ENCODE measurements at regions not wholly inside any gene's neighbourhood (a gene's known extent, or its start where the extent isn't known, plus 50 kb on each side); places are given as distances from the start of the nearest gene placed in this dataset.
"Not testable (repeated sequence)": the region's sequence is repeated elsewhere in the genome, so short reads cannot be mapped to it uniquely, and the experiment has no call there.

DNA sequence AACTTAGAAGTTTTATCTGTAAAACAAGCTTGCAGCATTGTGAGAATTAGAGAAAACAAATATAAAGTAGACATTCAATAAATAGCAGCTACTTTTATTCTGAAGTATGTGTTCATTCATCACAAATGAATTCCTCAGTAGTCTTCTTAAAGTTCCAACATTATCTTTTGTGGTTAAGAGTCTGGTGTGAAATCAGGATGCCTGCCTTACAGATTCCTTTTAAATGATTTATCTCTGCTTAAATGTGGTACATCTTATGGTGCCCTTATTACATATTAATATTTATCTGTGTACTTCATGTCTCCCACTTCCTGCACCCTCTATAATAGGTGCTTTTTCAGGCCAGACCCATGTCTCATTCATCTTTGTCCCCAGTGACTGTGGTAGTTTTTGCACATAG, 595.0 kb downstream of the STK39 start:
- H3K27me3 Mint-ChIP-seq = peaks cover 0 to 6% (median 0%) of the 10 kb centered on the region in 3 donors
- ATAC-seq (ENCODE audit: low read depth in 2 of 2) = no peak
- no peak for DNase-seq
- H3K4me1 Mint-ChIP-seq = no peaks in the 10 kb centered on the region
- peaks cover 0 to 7% (median 4%) of the 10 kb centered on the region in 7 donors for H3K9me3 Mint-ChIP-seq
- H3K27ac Mint-ChIP-seq = no peak overlapping the region
- no peaks in the 10 kb centered on the region for H3K36me3 Mint-ChIP-seq
- no peak overlapping the region for H3K4me3 Mint-ChIP-seq

DNA sequence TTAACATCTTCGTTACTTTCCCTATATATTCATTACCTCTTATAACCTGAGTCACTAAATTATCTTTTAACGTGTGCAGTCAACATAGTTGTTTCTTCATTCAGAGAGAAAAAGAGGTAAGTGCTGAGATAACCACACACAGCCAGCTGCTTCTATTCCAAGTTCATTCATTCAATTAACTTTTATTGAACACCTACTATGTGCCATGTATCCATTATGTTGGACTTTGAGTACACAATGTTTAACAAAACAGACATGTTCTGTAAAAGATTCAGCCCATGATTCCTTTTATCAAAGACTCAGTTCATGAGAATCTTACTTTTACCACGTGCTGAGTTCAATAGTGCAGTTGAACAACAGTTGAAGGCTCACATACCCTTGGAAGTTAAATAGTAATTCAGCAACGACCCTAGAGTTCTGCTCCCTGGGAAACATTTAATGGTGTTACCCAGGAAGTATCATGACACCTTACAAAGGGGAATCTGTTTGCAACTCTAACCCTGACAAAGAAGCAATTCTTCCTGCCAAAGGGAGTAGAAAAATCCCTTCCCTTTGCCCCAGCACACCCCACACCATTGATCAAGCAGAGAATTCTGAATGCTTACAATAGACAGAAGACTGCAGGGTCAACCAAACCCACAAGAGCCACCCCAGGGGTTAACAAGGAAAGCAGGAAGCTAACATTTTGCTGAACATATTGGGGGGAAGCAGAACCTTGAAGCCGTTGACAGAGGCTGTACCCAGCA, 595.8 kb downstream of the STK39 start:
- Mint-ChIP-seq H3K4me1 (no peaks in the 10 kb centered on the region), H3K4me3 (no peak overlapping the region), H3K36me3 (no peaks in the 10 kb centered on the region), H3K9me3 (peaks cover 0 to 5% (median 3%) of the 10 kb centered on the region in 7 donors), H3K27ac (no peak overlapping the region), H3K27me3 (peaks cover 0 to under 1% (median 0%) of the 10 kb centered on the region in 3 donors)
- ATAC-seq (ENCODE audit: low read depth in 2 of 2) = no peak
- DNase-seq = no peak

DNA sequence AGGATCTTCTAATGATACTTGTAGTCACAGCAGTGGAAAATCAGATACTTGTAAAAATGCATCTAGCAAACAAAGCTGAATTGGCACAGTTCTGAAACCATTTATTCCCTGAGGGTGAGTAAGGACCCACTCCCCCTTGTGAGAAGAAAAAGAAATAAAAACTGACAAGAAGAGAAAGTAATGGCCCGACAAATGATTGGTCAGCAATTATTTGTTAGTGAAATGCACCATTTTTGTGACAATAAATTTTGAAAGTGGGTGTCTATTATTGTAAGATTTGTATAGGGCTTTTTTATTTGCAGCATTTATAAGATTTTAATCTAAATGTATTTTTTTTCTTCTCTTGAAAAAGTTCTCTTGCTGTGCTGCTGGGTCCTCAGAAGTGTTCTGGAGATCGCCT, 600.8 kb downstream of the STK39 start:
- Mint-ChIP-seq H3K4me3 (no peak overlapping the region), H3K9me3 (peaks cover 0 to 8% (median 4%) of the 10 kb centered on the region in 7 donors), H3K27ac (no peak overlapping the region), H3K4me1 (no peaks in the 10 kb centered on the region), H3K27me3 (no peaks in the 10 kb centered on the region), H3K36me3 (no peaks in the 10 kb centered on the region)
- DNase-seq (no peak), ATAC-seq (ENCODE audit: low read depth in 2 of 2) (no peak)

DNA sequence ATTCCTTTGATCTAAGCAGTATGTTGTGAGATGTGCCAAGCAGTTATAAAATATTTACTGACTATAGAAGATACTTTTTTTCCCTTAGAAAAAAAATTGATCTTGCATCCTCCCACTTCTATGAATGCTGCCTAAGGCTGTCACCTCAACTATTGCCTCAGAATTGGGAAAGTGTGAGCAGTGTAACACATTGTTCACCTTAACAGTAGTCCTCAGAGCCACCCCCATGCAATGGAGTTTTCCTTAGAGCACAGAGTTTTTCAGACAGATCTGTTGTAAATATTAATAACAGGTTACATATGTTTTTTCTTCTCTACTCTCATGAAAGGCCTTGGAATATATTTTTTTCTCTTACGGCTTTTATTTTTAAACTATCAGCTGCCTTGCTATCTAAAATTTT, 607.3 kb downstream of the STK39 start:
- no peak overlapping the region for H3K27ac Mint-ChIP-seq
- no peak for ATAC-seq (ENCODE audit: low read depth in 2 of 2)
- peaks cover 0 to 5% (median 1%) of the 10 kb centered on the region in 7 donors for H3K9me3 Mint-ChIP-seq

DNA sequence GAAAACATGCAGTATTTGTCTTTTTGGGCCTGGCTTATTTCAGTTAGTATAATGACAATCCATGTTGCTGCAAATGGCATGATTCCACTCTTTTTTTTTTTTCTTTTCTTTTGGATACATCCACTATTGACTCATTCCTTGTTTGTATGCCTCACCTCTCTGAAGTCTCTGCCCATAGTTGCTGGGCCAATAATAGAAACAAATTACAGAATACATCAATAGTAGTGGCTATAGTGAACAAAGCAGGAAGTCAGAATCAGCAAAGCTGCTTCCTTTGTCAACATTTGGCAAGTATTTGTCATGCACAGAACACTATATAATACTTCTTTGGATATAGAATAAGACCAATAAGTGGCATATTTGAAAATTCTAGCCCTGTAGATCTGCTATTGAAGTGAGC, 609.7 kb downstream of the STK39 start:
- no peaks in the 10 kb centered on the region for H3K36me3 Mint-ChIP-seq
- no peak overlapping the region for H3K27ac Mint-ChIP-seq
- H3K9me3 Mint-ChIP-seq = peaks cover 0 to 7% (median 1%) of the 10 kb centered on the region in 7 donors
- DNase-seq (no peak), ATAC-seq (ENCODE audit: low read depth in 2 of 2) (no peak)
- no peaks in the 10 kb centered on the region for H3K4me1 Mint-ChIP-seq
- H3K4me3 Mint-ChIP-seq = no peak overlapping the region
- H3K27me3 Mint-ChIP-seq = no peaks in the 10 kb centered on the region

More for the DNA sequence above, 607.3 kb downstream of the STK39 start:
- Mint-ChIP-seq H3K27me3 (no peaks in the 10 kb centered on the region), H3K4me1 (no peaks in the 10 kb centered on the region), H3K4me3 (no peak overlapping the region), H3K36me3 (no peaks in the 10 kb centered on the region)
- no peak for DNase-seq

DNA sequence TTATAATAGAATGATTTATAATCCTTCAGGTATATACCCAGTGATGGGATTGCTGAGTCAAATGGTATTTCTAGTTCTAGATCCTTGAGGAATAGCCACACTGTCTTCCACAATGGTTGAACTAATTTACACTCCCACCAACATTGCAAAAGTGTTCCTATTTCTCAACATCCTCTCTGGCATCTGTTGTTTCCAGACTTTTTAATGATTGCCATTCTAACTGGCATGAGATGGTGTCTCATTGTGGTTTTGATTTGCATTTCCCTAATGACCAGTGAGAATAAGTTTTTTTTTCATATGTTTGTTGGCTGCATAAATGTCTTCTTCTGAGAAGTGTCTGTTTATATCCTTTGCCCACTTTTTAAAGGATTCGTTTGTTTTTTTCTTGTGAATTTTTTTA, 615.1 kb downstream of the STK39 start:
- ATAC-seq (ENCODE audit: low read depth in 2 of 2); H3K4me1 Mint-ChIP-seq; DNase-seq; H3K4me3 Mint-ChIP-seq; H3K27me3 Mint-ChIP-seq; H3K27ac Mint-ChIP-seq; H3K9me3 Mint-ChIP-seq; H3K36me3 Mint-ChIP-seq: not testable (repeated sequence)

DNA sequence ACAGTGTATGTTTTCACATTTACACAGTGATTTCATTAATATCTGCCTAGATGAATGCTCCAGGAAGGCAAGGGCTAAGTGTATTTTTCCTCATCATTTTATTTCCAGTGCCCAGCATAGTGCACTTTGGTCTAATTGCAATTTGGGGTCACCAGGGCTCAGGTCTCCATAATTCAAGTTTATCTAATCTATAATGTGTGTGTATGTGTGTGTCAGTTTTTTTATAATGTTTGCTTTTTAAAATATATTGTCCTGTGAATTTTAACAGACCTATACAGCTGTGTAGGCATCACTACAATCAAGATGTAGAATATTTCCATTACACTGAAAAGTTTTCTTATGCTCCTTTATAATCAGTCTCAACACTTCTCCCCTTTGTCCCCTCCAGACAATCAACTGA, 620.4 kb downstream of the STK39 start:
- Mint-ChIP-seq H3K4me1 (no peaks in the 10 kb centered on the region), H3K27ac (no peak overlapping the region), H3K4me3 (no peak overlapping the region), H3K36me3 (no peaks in the 10 kb centered on the region), H3K27me3 (no peaks in the 10 kb centered on the region), H3K9me3 (peaks cover 0 to 15% (median 2%) of the 10 kb centered on the region in 7 donors)
- DNase-seq (no peak), ATAC-seq (ENCODE audit: low read depth in 2 of 2) (no peak)

DNA sequence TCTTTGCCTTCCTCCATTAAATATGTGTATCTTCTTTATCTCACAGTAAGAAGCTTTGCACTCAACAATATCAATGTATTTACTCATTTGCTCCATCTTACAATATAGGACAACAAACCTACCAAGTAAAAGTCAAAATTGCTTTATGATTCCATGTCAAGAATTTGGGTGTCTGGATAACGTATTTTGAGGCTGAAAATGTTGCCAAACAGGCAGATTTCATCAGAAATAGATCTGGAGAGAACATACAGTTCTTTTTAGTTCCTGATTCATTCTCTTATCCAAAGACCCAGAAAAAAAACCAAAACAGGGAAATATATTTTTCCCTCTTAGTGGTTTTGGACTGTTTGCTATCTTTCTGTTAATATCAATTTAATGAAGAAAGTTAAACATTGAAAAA, 621.1 kb downstream of the STK39 start:
- Mint-ChIP-seq H3K27ac (no peak overlapping the region), H3K9me3 (peaks cover 0 to 19% (median 2%) of the 10 kb centered on the region in 7 donors), H3K4me1 (no peaks in the 10 kb centered on the region), H3K36me3 (no peaks in the 10 kb centered on the region), H3K27me3 (no peaks in the 10 kb centered on the region), H3K4me3 (no peak overlapping the region)
- DNase-seq (no peak), ATAC-seq (ENCODE audit: low read depth in 2 of 2) (no peak)

DNA sequence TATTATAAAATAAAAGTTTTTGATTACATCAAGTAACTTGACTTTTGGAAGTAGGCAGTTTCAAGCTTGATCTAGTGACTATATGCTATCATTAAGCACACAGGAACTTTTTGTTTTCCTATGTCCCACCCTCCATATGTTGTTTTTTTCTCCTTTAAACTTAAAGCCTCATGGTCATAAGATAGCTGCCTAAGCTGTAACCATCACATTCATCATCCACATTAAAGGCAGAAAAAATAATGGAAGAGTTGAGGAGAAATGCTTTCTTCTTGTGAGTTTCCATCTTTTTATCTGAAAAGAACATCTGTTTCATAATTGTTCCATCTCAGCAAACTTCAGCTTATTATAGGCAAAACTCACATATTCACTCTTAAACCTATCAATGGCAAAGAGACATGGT, 630.4 kb downstream of the STK39 start:
- no peaks in the 10 kb centered on the region for H3K36me3 Mint-ChIP-seq

DNA sequence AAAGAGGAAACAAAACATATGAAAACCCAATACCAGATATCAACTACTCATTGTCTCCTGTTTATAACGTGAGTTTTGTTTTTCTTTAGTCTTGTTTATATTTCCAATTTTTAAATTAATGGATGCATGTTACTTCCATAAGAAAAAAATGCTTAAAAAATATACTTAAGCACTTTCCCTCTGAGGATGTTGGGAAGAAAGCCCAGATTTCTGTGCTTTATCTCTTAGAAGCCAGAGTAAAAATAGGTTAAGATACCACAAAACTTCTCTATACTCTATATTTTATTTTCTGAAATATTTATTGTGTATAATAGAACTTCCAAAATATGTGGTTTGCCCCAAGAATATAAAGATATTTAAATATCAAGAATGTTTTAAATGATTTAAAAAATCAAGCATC, 633.9 kb downstream of the STK39 start:
- DNase-seq (no peak), ATAC-seq (ENCODE audit: low read depth in 2 of 2) (no peak)
- Mint-ChIP-seq H3K36me3 (no peaks in the 10 kb centered on the region), H3K9me3 (peaks cover 0 to 4% (median 0%) of the 10 kb centered on the region in 7 donors), H3K27me3 (no peaks in the 10 kb centered on the region), H3K27ac (no peak overlapping the region), H3K4me3 (no peak overlapping the region), H3K4me1 (no peaks in the 10 kb centered on the region)

More for the DNA sequence above, 630.4 kb downstream of the STK39 start:
- H3K27ac Mint-ChIP-seq = no peak overlapping the region
- ATAC-seq (ENCODE audit: low read depth in 2 of 2) = no peak
- no peaks in the 10 kb centered on the region for H3K4me1 Mint-ChIP-seq
- H3K9me3 Mint-ChIP-seq = peaks cover 0 to 8% (median 0%) of the 10 kb centered on the region in 7 donors
- no peaks in the 10 kb centered on the region for H3K27me3 Mint-ChIP-seq
- H3K4me3 Mint-ChIP-seq = no peak overlapping the region
- DNase-seq = no peak

DNA sequence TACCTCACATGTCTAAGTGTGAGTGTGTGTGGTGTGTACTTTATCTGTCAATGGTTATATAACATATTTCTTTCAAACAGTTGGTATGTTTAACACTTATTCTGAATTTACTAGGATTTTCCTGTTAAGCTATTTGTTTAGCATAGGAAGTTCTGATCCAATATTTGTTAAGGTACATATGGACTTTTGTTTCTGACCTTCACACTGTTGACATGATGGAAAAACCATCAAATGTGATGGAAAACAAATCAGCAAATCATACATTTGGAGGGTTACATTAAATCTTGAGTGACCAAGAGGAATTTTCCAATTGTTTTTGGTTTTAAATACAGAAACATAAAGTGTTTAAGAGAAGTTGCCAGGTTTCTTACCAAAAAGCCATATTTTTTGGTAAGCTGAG, 638.9 kb downstream of the STK39 start:
- H3K27me3 Mint-ChIP-seq = no peaks in the 10 kb centered on the region
- peaks cover 0 to 4% (median 0%) of the 10 kb centered on the region in 7 donors for H3K9me3 Mint-ChIP-seq
- H3K4me3 Mint-ChIP-seq = no peak overlapping the region
- ATAC-seq (ENCODE audit: low read depth in 2 of 2) = no peak
- no peaks in the 10 kb centered on the region for H3K4me1 Mint-ChIP-seq
- H3K36me3 Mint-ChIP-seq = no peaks in the 10 kb centered on the region
- H3K27ac Mint-ChIP-seq = no peak overlapping the region
- no peak for DNase-seq

DNA sequence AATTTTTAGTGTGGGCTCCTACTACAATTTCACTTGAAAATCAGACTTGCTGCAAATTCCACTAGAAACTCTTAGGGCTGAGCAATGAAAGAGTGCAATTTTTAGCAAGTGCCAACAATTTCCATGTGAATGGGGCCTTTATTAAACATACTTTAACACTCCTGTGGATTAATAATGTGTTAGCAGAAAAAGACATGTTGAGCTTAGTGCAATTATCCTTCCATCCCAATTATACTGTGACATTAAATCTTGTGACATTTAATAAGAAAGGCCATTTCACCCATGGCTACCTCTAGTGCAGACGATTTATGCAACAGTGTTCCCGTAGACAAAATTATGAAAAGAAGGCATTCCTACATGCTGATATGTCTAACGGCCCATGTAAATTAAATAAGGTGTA, 639.7 kb downstream of the STK39 start:
- peaks cover 0 to 4% (median 0%) of the 10 kb centered on the region in 7 donors for H3K9me3 Mint-ChIP-seq

DNA sequence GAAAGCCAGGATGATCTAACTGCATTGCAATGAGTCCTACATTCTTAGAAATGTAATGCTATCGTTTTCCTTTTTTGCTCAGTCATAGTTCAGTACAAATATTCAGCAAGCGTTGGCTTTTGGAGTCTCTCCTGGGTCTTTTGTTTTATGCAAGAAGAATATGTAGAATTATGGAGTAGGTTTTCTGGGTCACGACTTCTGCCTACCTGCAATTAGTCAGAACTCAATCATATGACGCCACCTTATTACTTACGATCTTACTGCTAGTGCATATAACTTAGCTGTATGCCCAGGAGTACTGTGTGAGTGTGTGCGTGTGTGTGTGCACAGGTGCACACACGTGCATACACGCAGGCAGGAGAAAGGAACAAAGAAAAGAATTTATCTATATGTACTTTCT, 640.2 kb downstream of the STK39 start:
- ATAC-seq (ENCODE audit: low read depth in 2 of 2) = no peak
- Mint-ChIP-seq H3K27ac (no peak overlapping the region), H3K36me3 (no peaks in the 10 kb centered on the region)

More for the DNA sequence above, 639.7 kb downstream of the STK39 start:
- DNase-seq = no peak
- Mint-ChIP-seq H3K27me3 (no peaks in the 10 kb centered on the region), H3K4me1 (no peaks in the 10 kb centered on the region), H3K27ac (no peak overlapping the region), H3K36me3 (no peaks in the 10 kb centered on the region), H3K4me3 (no peak overlapping the region)
- no peak for ATAC-seq (ENCODE audit: low read depth in 2 of 2)

DNA sequence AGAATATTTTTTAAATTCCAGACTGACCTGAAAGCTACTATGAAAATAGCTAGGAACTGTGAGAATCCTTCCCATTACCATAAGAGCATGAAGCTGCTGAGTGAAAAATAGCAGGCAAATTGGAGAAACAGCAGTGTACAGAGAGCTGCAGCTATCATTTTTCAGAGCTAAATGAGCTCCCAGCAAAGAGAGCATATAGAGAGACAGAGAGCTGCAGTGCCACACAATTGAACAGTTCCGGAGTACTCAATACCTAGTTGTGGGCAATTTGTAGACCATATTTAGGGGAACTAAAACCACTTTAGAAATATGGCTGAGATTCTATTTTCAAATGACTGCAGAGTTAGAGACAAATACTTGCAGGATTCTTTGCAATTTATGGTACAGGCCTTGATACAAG, 645.3 kb downstream of the STK39 start:
- peaks cover 0 to 1% (median 0%) of the 10 kb centered on the region in 3 donors for H3K4me1 Mint-ChIP-seq
- ATAC-seq (ENCODE audit: low read depth in 2 of 2) = no peak

More for the DNA sequence above, 640.2 kb downstream of the STK39 start:
- Mint-ChIP-seq H3K4me1 (no peaks in the 10 kb centered on the region), H3K27me3 (no peaks in the 10 kb centered on the region), H3K4me3 (no peak overlapping the region), H3K9me3 (peaks cover 0 to 4% (median 0%) of the 10 kb centered on the region in 7 donors)
- no peak for DNase-seq

More for the DNA sequence above, 645.3 kb downstream of the STK39 start:
- Mint-ChIP-seq H3K36me3 (no peaks in the 10 kb centered on the region), H3K4me3 (no peak overlapping the region), H3K9me3 (no peaks in the 10 kb centered on the region), H3K27me3 (no peaks in the 10 kb centered on the region), H3K27ac (no peak overlapping the region)
- no peak for DNase-seq

Data from naive B cell (primary cell).